Testis (tissue), 2 donors: ENCODE measurements at regions not wholly inside any gene's neighbourhood (a gene's known extent, or its start where the extent isn't known, plus 50 kb on each side); places are given as distances from the start of the nearest gene placed in this dataset.

ENCODE experiments used
- DNase-seq: peaks from one replicate; pipeline ENCODE4 v3.0.0-alpha.2; 2019
- H3K27ac ChIP-seq, 2 donors: fragments of 200-600 bp; sonication (generic); one replicate each; pipeline ENCODE4 v1.5.1; 2019
- H3K27me3 ChIP-seq: fragments of 200-600 bp; sonication (generic); one replicate; pipeline ENCODE4 v1.5.1; 2019
- H3K36me3 ChIP-seq: fragments of 200-600 bp; sonication (generic); one replicate; pipeline ENCODE4 v1.5.1; 2017; ENCODE audit warnings: low read depth; ENCODE audit errors: missing control alignments
- H3K4me1 ChIP-seq: fragments of 200-600 bp; sonication (generic); one replicate; pipeline ENCODE4 v1.5.1; 2019
- H3K4me3 ChIP-seq, 2 donors: fragments of 200-600 bp; sonication (generic); one replicate each; pipeline ENCODE4 v1.5.1; 2017 to 2019
- H3K9me3 ChIP-seq: fragments of 200-600 bp; sonication (generic); one replicate; pipeline ENCODE4 v1.5.1; 2017
- CTCF ChIP-seq, 3 experiments: fragments of 450-650 bp in 2 of 3; fragments of 200-600 bp in 1 of 3; sonication (generic) in 1 of 3; IDR thresholded peaks; one replicate each; pipeline ENCODE4 v1.5.1; 2016 to 2019; ENCODE audit warnings: antibody characterized with exemption in 3 of 3, mild to moderate bottlenecking in 2 of 3, moderate library complexity in 1 of 3
- POLR2A ChIP-seq: fragments of 450-650 bp; IDR thresholded peaks from one replicate; pipeline ENCODE4 v1.6.1; 2017; ENCODE audit warnings: antibody characterized with exemption, mild to moderate bottlenecking, moderate library complexity
- WGBS, 2 donors: methylation state at CpG; one replicate each; pipeline ENCODE4 v1.1.5; 2018; 5-methylcytosine and 5-hydroxymethylcytosine counted together
- intact Hi-C: fragments of 100-400 bp; cut with DNase I; formaldehyde crosslinking; loops from one replicate; pipeline ENCODE4 v1.15.1; 2023; ENCODE audit warnings: low total_unique reads

GRCh38 chr5:89695371-89695770 lies 714.2 kb downstream of the CETN3 start:
- WGBS, 2 donors, result 80 to 89% methylated on average over 1 of the region's 1 CpG
- H3K27me3 ChIP-seq, result no peaks in the 10 kb centered on the region
- H3K4me1 ChIP-seq, result no peaks in the 10 kb centered on the region
- no peak overlapping the region for H3K4me3 ChIP-seq
- TF ChIP-seq CTCF (IDR thresholded peaks at IDR 0.05) (no peak), POLR2A (no peak)
- no peaks in the 10 kb centered on the region for H3K36me3 ChIP-seq
- no peak overlapping the region for H3K27ac ChIP-seq
- DNase-seq, result no peak
- intact Hi-C loops, result no loop called here
- no peaks in the 10 kb centered on the region for H3K9me3 ChIP-seq

- H3K27ac ChIP-seq, result no peak overlapping the region
Measured at GRCh38 chr5:89694026-89694550, 715.5 kb downstream of the CETN3 start.

DNA sequence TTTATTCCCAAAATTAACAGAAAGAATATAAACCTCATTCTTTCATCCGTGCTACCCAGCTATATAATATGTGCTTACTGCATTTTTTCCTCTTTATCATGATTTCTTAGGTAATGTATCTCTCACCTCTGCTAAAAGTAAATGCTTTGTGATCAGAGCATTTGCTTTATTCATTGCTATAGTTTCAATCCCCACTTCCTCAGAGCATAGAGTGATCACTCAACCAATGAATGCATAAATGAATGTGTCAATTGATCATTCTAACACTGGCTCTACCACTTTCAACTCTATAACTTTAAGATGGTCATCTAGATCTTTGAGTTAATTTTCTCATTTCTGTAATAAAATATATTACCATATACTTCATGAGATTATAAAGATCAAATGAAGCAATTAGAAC lies 719.2 kb downstream of the CETN3 start:
- no peak for DNase-seq
- no peak overlapping the region for H3K27ac ChIP-seq
- H3K4me3 ChIP-seq, result no peak overlapping the region
- H3K27me3 ChIP-seq, result no peaks in the 10 kb centered on the region
- H3K36me3 ChIP-seq, result no peaks in the 10 kb centered on the region
- intact Hi-C loops, result no loop called here
- 85 to 87% methylated on average over 1 of the region's 1 CpG for WGBS, 2 donors
- TF ChIP-seq CTCF (IDR thresholded peaks at IDR 0.05), result no peak
- TF ChIP-seq POLR2A, result no peak
- no peaks in the 10 kb centered on the region for H3K4me1 ChIP-seq
- H3K9me3 ChIP-seq, result no peaks in the 10 kb centered on the region

More at GRCh38 chr5:89694026-89694550, 715.5 kb downstream of the CETN3 start:
- 67% methylated on average over 3 of the region's 3 CpGs for WGBS, 2 donors
- Histone ChIP-seq H3K4me3 (no peak overlapping the region), H3K4me1 (no peaks in the 10 kb centered on the region), H3K36me3 (no peaks in the 10 kb centered on the region), H3K9me3 (no peaks in the 10 kb centered on the region), H3K27me3 (no peaks in the 10 kb centered on the region)
- no peak for TF ChIP-seq CTCF (IDR thresholded peaks at IDR 0.05)
- TF ChIP-seq POLR2A, result no peak
- DNase-seq, result no peak
- intact Hi-C loops, result no loop called here

GRCh38 chr5:89686081-89686765 lies 723.3 kb downstream of the CETN3 start:
- 36 to 39% methylated on average over 4 of the region's 4 CpGs for WGBS, 2 donors
- no peaks in the 10 kb centered on the region for H3K9me3 ChIP-seq
- TF ChIP-seq CTCF (IDR thresholded peaks at IDR 0.05) (no peak), POLR2A (no peak)
- no peaks in the 10 kb centered on the region for H3K36me3 ChIP-seq
- H3K4me1 ChIP-seq, result no peaks in the 10 kb centered on the region
- intact Hi-C loops, result no loop called here
- H3K27ac ChIP-seq, result no peak overlapping the region
- no peaks in the 10 kb centered on the region for H3K27me3 ChIP-seq
- DNase-seq, result no peak
- no peak overlapping the region for H3K4me3 ChIP-seq

GRCh38 chr5:89676634-89677033 lies 732.9 kb downstream of the CETN3 start:
- H3K9me3 ChIP-seq, result no peaks in the 10 kb centered on the region
- H3K4me1 ChIP-seq, result no peaks in the 10 kb centered on the region
- intact Hi-C loops, result no loop called here
- WGBS, 2 donors, result 87 to 100% methylated on average over 2 of the region's 2 CpGs
- no peak for DNase-seq
- H3K27me3 ChIP-seq, result no peaks in the 10 kb centered on the region
- TF ChIP-seq POLR2A (no peak), CTCF (IDR thresholded peaks at IDR 0.05) (no peak)
- no peak overlapping the region for H3K27ac ChIP-seq
- H3K36me3 ChIP-seq, result no peaks in the 10 kb centered on the region
- no peak overlapping the region for H3K4me3 ChIP-seq
